ENCODE measurements at regions not wholly inside any gene's neighbourhood (a gene's known extent, or its start where the extent isn't known, plus 50 kb on each side); places are given as distances from the start of the nearest gene placed in this dataset.
"Not testable (repeated sequence)": the region's sequence is repeated elsewhere in the genome, so short reads cannot be mapped to it uniquely, and the experiment has no call there.

DNA sequence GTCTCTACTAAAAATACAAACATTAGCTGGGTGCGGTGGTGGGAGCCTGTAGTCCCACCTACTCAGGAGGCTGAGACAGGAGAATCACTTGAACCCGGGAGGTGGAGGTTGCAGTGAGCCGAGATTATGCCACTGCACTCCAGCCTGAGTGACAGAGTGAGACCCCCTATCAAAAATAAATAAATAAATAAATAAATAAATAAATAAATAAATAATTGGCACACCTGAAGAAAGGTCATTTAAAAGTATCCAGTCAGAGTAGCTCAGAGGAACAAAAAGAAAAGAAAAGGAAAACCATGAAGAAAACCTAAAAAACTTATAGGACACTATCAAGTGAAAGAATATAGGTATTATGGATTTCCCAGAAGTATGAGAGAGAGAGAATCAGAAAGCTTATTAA lies 330.1 kb upstream of the AR start:
- DNase-seq: not testable (repeated sequence)

DNA sequence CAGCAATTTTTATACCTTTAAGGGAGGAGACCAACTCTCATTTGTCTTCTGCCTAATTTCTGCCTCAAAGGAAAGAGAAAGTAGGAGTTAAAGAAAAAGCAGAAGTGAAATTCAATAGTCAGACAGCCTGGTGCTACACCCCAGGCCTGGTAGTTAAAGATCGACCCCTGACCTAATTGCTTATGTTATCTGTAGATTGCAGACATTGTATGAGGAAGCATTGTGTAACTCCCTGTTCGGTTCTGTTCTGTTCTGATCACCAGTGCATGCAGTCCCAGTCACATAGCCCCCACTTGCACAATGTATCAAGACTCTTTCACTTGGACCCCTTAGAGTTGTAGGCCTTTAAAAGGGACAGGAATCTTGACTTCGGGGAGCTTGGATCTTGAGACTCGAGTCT lies 335.9 kb upstream of the AR start:
- DNase-seq: no peak

DNA sequence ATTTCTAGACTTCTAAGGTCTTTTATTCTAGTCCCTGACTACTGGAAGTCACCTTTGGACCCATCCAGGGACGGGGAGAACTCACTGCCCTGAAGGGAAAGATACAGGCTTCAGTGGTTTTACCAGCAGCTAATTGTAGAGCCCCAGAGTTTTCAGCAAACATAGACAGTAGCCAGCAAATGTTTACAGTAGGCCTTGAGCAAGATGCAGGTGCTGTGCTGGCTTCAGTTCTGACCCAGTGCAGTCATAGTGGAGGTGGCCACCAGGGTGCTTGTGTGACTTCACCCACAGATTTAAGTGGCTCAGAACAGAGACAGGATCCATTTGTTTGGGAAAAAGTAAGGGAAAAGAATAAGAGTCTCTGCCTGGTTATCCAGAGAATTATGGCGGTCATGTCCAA lies 384.4 kb upstream of the AR start:
- DNase-seq: no peak

DNA sequence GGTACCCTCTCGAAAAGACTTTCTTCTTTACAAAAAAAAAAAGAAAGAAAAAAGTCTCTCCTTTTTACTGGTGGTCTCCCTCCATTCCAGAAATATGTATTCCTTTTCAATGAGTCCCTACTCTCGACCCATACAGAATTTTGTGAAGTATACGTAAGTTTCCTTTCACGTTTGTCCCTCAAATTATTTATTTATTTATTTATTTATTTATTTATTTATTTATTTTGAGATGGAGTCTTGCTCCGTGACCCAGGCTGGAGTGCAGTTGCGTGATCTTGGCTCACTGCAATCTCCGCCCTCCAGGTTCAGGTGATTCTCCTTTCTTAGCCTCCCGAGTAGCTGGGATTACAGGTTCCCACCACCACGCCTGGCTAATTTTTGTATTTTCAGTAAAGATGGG lies 429.2 kb upstream of the AR start:
- DNase-seq: no peak

DNA sequence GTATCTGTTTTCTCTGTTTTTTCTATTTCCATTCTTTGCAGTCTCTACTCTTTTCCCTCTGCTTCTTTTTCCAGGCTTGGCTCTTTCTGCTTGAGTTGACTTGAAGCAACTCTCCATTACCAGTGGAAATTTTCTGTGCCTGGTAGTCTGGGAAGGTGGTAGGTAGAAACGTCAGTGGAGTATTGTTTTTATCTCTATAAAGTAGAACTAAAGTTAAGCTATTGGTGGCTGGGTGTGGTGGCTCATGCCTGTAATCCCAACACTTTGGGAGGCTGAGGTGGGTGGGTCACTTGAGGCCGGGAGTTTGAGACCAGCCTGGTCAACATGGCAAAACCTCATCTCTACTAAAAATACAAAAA lies 438.1 kb upstream of the AR start:
- DNase-seq: no peak

DNA sequence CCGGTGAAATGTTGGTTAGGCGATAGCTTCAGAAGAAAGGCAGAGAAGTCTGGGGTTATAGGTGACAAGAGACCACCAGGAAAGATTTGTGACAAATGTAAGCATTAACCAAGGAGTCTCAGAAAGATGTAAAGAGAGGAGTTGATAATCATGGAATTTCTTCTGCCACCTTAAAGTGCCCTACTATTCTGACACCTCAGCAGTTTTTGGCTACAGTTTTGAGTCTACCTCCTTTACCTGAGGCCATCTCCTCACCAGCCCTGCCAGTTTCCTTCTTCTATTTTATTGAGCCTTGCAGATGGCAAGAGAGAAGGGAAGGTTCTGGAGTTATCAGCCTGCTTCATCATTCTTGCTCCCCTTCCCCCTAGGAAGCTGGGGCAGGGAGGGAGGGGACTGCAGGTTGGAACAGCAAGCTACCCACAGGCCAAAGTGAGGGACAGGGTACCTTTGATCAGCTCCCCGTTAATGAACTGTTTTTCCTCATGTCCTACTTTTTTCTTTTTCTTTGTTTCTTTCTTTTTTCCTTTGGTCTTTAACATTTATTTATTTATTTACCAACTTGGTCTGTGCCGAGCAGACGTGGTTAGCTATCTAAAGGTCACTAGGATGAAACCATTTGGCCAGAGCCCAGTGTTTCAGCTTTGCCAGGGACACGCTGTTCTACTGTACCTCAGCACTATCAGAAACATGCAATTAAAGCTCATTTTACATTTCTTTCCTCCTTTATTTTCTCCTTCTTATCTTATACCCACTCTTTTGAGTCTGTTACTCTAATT lies 438.7 kb upstream of the AR start:
- DNase-seq: no peak

DNA sequence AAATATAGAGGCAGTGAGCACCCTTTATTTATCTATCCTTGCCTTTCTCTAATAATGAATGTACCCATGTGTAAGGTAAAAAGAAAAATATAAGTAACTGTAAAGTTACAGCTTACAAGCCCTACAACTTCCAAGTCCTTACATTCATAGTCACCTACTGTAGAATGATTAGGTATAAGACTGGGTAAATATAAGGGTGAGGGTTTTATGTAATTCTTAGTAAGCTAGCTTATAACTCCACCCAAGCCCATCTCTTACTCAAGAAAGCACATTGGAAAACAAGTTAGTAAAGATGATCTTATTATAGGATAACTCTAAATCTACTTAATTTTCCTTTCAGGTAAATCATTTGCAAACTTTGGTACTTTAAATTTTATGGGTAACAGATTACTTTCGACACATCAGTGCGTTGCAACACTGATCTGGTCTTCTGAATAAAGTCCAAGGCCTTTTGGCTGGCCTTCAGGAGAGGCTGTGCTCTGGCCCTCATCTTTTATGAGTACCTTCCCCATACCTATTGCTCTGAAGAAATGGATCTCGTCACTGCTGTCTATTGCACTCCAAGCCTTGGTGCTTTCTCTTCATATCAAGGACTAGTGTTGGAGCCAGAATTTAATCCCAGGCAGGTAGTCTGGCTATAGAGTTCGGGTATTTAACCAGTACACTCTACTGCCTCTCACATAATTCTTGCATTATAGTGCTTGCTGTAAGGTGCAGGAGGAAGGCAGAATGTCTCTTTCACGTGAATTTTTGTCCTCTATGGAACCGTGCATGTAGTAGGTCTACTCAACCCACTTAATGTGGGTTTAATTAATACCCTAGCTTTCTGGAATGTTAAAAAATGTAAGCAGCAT lies 443.6 kb upstream of the AR start:
- DNase-seq: no peak

DNA sequence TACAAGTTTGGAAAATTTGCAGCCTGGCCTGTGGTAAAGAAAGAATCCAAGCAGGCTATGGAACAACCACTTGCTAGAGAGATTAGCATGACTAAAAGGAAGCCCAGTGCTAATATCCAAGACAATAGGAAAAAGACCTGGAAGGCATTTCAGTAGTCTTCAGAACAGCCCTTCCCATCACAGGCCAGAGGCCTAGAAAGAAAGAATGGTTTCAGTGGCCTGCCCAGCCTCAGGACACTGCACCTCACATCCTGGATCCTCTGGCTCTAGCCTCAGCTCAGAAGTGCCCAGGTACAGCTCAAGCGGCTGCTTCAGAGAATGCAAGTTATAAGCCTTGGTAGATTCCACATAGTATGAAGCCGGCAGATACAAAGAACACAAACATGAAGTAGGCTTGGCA lies 449.8 kb upstream of the AR start:
- no peak for DNase-seq

DNA sequence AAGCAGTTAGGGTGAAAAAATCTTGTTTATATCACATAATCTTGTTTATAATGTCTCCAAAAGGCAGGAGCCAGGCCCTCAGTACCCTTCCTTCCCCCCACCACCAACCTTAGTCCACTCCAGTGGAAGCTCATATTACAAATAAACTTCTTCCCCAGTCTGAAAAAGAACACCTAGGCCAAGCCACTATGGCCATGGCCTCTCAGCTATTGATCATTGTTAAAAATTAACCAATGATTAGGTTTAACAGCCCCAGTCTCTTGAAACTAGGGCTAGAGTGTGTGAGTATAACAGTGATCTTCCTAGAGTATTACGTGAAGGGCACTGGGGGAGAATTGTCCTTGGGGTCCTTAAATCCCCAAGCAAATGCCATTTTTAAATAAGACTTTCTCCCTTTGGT lies 411.9 kb upstream of the EDA2R start:
- no peak for DNase-seq

DNA sequence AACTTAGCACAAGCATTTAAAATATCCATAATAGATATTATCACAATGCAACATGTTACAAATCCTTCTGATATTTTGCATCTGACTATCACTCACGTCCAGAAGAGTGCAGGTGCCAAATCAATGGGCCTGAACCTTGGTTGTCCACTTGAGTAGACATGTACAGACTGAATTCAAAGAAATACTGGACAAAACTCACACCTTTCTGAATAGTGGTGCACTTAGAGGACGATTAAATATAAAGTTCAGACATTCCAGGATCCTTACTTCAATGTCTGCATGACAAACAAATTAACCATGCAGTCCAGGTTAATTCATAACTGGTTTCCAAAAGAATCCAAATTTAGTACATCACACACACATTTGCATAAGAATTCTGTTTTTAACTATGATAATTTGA lies 406.0 kb upstream of the EDA2R start:
- no peak for DNase-seq

DNA sequence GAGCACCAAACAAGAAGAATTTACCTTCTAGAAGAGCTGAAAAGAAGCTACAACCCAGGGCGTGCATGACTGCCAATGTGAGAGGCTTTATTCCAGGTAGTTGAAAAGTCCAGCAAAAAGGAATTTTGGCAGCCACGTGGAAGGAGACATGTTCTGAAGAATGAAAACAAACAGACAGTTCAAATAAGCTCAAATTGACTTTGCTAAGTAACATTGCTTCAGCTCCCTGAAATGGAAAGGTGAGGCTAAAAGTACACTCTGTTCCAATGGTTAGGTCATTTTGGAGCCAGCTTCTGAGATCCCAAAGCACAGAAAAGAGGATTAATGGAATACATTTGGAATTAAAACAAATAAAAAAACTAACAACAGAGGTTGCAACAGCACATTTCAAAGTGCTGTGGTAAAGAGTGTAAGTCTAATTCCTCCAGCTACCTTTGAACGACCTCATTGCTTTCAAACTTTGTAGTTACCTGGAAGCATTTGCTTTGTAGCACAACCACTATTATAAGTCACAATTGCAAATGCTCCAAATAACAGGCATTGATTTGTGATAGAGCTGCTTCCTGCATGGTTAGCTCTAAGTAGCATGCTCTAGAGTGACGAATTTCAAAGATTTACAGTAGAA lies 405.3 kb upstream of the EDA2R start:
- DNase-seq: no peak

DNA sequence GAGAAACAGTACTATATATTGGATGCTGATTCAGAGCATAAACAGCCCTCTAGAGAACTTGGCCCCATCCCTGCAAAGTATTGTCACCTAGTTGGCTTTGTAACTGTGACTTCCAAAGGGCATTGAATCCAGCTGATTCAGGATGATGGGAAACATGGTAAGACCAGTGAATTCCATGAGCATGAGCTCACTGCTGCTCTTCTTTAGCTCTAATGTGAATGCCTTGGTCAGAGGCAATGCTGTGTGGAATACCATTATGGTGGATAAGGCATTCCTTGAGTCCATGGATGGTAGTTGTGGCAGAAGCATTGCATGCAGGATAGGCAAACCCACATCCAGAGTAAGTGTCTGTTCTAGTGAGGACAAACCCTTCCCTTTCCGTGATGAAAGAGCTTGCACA lies 365.6 kb upstream of the EDA2R start:
- DNase-seq: no peak

DNA sequence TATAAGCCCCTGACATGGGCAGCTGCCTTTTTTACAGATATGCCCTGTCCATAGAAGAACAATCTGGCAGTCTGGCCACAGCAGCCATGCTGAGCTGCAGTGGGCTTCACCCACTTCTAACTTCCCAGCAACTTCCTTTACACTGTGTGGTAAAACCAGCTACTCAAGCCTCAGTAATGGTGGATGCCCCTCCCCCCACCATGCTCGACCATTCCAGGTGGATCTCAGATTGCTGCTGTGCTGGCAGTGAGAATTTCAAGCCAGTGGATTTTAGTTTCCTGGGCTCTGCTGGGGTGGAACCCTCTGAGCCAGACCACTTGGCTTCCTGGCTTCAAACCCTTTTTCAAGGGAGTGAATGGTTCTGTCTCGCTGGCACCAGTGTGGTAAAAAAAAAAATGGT lies 355.9 kb upstream of the EDA2R start:
- DNase-seq: no peak

DNA sequence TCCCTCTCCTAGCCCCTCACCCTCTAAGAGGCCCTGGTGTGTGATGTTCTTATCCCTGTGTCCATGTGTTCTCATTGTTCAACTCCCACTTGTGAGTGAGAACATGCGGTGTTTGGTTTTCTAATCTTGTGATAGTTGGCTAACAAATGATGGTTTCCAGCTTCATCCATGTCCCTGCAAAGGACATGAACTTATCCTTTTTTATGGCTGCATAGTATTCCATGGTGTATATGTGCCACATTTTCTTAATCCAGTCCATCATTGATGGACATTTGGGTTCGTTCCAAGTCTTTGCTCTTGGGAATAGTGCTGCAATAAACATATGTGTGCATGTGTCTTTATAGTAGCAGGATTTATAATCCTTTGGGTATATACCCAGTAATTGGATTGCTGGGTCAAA lies 353.2 kb upstream of the EDA2R start:
- DNase-seq: not testable (repeated sequence)

DNA sequence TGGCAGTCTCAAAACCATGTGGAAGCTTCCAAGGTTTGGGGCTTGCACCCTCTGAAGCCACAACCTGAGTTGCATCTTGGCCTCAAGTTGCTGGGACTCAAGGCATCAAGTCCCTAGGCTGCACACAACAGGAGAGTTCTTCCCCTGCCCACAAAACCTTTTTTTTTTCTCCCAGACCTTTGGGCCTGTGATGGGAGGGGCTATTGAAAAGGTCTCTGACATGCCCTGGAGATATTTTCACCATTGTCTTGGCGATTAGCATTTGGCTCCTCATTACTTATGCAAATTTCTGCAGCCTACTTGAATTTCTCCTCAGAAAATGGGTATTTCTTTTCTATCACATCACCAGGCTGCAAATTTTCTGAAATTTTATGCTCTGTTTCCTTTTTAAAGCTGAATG lies 349.5 kb upstream of the EDA2R start:
- no peak for DNase-seq

DNA sequence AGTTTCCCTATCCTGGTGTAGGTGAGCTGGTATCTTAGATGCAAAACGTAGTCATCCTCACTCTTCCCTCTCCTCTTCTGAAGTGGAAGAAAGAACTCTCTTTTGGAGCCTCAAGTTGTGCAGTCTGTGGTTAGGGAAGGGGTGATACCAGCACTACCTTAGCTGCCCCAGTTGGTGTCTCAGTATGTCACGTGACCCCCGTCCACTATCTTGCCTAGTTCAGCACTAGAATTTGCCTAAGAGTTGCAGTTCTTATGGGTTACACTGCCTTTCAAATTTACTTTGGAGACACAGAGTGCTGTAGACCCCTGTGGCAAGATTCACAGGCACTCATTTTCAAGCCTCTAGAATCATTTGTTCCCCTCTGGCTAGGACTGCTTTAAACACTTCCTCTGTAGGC lies 322.8 kb upstream of the EDA2R start:
- DNase-seq: no peak

DNA sequence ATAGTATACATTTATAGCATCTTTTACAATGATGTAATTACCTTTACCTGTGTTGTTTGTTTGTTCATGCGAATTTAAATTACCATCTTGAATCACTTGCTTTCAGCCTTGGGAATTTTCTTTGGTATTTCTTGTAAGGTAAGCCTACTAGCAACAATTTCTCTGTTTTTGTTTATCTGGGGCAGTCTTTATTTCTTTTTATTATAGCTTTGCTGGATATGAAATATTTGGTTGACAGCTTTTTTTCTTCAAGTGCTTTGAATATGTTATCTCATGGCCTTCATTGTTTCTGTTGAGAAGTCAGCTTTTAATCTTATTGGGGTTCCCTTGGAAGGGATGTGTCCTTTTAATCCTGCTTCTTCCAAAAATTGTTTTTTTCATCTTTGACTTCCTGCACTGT lies 292.8 kb upstream of the EDA2R start:
- DNase-seq: no peak

DNA sequence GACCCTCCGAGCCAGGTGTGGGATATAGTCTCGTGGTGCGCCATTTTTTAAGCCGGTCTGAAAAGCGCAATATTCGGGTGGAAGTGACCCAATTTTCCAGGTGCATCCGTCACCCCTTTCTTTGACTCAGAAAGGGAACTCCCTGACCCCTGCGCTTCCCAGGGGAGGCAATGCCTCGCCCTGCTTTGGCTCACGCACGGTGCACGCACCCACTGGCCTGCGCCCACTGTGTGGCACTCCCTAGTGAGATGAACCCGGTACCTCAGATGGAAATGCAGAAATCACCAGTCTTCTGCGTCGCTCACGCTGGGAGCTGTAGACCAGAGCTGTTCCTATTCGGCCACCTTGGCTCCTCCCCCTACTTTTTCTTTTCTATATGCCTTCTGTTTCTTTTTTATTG lies 291.6 kb upstream of the EDA2R start:
- DNase-seq: not testable (repeated sequence)

DNA sequence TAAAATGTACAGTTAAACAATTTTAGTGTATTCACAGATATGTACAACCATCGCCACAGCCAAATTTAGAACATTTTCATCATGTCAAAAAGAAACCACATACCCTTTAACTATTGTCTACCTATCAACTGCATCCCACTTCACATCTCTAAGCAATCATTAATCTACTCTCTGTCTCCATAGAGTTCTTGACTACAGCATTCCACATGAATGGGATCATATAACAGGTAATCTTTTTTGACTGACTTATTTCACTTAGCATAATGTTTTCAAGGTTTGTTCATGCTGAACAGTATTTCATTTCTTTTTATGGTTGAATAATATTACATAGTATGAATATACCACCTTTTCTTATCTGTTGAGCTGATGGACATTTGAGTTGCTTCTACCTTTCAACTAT lies 281.4 kb upstream of the EDA2R start:
- no peak for DNase-seq

DNA sequence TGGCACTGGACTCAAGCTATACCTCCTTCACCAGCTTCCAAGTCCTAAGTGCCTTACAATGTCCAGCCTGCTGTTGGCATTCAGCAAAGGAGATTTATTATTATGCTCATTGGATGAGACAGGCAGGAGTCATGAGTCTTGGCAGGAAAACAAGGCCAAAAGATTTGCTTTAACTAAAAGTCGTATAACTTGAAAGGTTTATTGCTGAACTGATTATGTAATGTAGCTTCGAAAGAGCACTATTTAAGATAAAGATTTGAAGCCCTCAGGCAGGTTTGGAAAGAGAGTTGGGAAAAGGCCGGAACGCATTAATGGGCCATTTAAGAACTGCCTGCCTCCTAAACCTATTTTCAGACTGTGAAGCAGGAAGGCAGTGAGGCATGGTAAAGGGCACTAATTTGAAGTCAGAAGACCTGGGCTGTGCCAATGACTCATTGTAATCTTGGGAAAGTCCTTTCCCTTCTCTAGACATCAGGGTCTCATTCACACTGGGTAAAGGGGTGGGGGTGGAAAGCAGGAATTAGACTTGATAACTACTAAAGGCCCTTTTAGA lies 280.5 kb upstream of the EDA2R start:
- DNase-seq: no peak

DNA sequence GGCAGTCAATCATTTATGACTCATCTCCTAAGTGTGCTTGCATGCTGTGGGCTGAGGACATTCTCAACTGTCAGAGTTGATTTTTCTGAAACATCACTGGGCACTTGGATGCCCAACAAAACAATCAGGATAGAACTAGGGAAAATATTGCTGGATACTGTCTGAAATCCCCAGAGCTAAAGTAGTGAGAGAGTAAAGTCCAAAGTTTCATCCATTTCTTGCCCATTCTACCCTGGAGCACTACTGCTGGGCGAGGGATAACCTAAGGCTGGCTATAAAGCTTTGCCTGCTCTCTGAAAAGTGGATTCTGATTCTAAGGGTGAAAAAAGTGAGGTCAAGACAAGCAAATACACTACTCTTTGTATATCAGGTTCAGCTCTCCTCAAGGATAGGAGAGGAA lies 279.6 kb upstream of the EDA2R start:
- no peak for DNase-seq

DNA sequence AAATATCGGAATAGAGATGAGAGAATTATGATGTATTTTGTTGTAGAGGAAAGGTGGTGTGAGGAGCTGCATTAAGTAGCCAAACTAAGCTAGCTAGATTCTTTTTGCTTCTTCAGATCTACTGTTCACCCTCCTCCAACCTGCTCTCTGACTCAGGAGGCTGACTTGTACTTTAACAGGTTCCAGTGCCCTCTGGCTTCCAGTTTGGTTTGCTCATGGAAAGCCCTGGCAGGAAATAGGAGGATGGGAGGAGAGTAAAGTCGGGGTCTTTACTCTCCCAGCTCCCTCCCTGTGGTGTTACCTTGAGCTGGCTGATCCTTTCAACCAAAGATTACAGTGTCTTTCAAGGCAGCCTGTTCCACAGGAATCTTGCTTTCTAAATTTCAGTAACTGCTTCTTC lies 277.0 kb upstream of the EDA2R start:
- DNase-seq: no peak

DNA sequence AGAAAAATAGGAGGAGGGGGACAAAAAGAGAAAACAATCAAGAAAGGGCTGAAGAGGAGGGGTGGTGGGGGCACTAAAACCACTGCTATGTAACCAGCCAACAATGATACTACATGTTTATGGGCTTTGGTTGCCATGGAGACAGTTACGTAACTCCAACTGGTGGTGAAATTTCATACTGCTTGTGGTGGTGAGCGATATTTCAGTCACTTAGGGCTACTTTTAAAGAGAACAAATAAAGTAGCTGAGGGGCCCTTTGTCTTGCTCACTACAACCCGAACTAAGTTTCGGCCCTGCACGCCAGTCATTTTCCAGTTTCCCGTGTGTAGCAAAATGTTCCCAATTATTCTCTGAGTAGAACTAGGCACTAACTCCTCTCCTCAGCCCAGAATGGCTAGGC lies 275.2 kb upstream of the EDA2R start:
- DNase-seq: no peak

DNA sequence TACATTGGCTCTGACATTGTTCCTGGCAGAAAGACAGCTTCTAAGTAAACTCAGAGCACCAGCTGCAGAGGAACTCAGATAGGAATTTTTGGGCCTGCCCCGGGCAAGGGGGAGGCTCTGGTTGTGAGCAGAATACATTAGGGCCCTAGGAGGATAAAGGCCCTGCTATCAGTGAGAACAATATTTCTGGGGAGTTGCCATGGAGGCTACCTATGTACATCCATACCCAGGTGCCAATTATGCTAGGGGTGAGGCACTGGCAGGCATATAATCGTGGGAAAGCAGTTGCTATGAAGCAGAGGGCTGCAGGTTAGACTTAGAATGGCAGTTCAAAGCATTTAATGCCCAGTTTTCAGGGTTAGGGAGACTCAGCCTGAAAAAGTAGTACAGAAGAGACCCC lies 273.5 kb upstream of the EDA2R start:
- DNase-seq: no peak
